Midbrain (tissue), 1 donor: ENCODE measurements at regions not wholly inside any gene's neighbourhood (a gene's known extent, or its start where the extent isn't known, plus 50 kb on each side); places are given as distances from the start of the nearest gene placed in this dataset.
"Not testable (repeated sequence)": the region's sequence is repeated elsewhere in the genome, so short reads cannot be mapped to it uniquely, and the experiment has no call there.

Source experiments
- DNase-seq: peaks from one replicate; lab custom pipeline; 2025; lab: John Stamatoyannopoulos, UW

GRCh38 chr6:10128721-10129120 is 286.2 kb downstream of the TFAP2A start:
- DNase-seq: no peak

- no peak for DNase-seq
Measured at GRCh38 chr6:10122164-10122563, 292.7 kb downstream of the TFAP2A start.

- no peak for DNase-seq
Measured at GRCh38 chr6:10112871-10113549, 301.9 kb downstream of the TFAP2A start.

DNA sequence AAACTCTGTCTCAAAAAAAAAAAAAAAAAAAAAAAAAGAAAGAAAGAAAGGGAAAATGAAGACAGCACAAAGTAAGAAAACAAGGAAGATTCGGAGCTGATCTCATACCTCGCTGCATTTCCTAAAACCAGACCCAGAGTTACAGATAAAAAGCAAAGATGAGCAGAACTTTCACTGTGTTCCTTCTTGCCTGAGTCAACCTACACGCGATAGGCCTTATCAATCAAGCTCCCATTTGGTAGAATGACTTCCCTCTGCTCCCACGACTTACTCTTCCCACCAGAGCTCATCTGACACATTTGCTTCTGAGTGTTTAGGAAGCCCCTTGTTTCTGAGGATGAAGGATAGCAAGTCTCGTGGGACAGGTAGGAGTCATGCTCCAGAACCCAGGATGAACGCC is 302.9 kb downstream of the TFAP2A start:
- DNase-seq: no peak

DNA sequence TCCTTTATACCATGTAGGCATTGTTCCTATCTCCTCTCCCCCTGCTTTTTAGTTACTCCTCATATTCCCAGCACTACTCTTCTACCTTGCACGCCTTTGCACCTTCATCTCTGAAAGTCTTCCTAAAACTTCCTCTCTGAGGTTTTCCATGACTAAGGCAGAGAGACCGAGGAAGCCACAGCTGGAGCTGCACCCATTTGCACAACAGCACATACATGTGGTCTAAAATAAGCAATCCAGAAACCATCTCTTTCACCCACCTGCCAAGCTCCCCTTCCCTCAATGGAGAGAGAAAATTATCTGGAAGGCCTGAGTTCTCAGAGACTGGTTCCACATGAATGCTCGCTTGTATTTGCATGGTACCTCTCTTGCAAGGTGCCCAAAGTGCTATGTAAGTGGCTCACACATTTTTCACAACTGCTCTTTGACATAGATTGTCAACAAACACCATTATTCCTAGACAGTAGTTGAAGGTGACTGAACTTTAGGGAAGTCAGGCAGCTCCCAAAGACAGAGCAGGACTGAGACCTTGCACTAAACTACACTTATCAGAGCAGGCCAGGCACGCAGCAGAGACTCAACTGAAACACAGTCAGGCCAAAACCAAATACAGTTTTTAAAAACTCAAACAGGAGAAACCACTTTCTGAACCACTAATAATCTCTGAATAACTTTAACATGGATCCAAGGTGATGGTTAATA is 313.2 kb downstream of the TFAP2A start:
- DNase-seq: no peak

DNA sequence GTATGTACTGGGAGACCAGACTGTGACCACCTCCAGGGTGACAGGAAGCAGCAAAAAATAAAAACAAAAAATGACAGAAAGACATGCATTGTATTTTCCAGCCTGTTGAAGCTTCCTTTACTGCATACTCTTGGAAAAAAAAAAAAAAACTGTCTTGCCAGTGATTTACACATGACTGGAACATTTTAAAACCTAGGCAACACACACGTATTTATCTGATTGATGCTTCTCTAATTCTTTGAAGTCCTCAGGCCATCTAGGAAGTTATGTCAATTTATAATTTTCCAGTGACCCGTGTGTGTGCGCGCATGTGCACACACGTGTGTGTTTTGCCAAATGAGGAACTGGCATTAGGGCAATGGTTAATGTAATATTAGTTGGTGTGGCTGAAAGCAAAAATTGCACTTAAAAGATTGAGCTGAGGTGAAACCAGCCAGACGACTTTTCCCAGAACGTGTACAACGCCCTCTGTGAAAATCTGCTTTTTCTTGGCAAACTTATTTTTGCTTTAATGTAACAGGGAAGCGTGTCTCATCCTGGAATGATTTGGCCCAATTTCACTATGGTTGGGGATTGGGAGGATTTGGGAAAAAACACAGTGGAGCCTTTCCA is 315.2 kb downstream of the TFAP2A start:
- no peak for DNase-seq

DNA sequence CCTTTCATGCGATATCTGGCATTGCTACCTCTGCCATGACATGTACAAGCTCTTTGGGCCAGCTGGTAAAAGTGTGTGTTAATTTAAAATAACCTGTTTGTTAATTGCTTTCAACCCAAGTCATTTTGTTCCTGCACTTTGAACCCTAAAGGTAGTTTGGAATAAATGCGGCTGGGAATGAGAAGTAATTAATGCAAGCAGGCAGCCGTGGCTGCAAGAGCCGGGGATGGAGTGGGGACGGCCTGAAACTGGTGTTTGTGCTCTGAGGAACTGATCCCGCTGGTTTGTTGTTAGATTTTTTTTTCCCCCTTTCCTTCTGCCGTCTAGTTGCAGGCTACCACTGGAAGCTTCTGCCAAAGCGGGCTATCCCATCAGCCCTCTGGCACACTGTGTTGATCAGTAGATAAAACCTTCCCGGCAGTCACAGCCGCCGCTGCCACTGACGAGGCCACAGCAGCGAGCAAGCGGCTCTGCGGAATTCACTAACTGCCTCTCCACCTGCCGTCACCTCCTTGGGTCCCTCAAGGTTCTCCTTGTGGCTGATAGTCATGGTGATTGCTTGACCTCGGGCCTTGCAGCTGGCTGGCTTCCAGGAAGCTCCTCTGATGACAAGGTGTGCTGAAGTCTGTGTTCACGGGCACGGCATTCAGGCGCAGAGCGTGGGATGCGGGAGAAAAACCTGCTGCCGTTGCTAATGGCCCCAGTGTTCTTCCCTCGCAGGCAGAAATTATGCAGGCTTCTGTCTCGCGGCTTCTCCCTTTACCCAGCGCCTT is 315.9 kb downstream of the TFAP2A start:
- no peak for DNase-seq

GRCh38 chr6:10093282-10093681 is 321.6 kb downstream of the TFAP2A start:
- DNase-seq: no peak

DNA sequence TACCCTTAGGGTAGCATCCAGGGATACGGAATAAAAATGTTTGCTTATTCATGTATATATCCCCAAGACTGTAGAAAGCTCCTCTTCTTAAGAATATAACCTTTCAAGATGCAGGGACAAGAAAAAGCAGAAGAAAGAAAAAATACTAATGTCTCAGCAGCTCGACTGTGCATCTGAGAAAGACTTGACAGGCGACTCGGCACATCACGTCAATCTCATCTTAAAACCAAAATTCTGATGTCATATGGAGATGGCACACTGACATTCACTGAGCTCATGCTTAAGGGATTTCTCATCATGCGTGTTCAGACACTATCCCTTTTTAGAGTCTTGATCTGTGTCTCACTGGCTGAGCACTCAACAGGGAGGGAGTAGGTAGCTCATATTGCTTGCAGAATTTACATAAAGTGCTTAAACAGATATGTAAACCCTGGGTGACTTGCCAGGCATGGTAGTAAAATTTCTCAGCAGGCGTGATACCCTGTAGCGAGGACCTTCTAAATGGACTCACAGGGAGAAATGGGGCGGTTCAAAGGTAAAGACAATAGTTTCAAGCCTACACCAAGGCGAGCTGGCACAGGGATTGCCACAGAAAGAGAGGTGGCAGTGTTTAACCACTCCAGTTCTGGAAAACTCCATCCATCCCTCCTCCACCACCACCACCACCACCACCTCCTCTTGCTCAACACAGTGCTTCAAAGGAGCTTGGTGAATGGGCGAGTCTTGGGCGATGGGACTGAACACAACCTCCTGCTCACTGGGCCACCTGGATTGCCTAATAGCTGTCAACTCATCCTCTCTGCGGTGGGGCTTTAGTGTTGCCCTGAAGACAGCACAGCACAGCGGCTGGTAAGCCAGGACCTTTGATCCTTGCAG is 330.5 kb downstream of the TFAP2A start:
- no peak for DNase-seq

GRCh38 chr6:10082385-10082784 is 332.5 kb downstream of the TFAP2A start:
- peak; percentile 10 for DNase-seq

GRCh38 chr6:10081957-10082356 is 332.9 kb downstream of the TFAP2A start:
- no peak for DNase-seq

GRCh38 chr6:10081075-10081474 is 333.8 kb downstream of the TFAP2A start:
- no peak for DNase-seq

DNA sequence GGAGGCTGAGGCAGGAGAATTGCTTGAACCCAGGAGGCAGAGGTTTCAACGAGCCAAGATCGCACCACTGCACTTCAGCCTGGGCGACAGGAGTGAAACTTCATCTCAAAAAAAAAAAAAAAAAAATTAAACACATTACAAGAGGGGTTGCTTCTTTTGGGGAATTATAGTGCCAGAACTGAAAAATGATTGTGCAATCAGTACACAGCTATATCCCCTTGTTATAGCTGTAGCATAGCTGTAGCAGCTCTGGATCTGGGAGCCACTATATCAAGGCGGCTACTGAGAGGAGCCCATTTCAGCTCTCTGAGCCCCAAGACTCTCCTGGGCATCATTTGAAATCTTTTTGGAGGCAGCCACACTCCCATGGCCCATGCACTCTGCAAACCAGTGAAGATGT is 334.3 kb downstream of the TFAP2A start:
- DNase-seq: no peak

- DNase-seq: no peak
Measured at GRCh38 chr6:10078581-10078980, 336.3 kb downstream of the TFAP2A start.

DNA sequence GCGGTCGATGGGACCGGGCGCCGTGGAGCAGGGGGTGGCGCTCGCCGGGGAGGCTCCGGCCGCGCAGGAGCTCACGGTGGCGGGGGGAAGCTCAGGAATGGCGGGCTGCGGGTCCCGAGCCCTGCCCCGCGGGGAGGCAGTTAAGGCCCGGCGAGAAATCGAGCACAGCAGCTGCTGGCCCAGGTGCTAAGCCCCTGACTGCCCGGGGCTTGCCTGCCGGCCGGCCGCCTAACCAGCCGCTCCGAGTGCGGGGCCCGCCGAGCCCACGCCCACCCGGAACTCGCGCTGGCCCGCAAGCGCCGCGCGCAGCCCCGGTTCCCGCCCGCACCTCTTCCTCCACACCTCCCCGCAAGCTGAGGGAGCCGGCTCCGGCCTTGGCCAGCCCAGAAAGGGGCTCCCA is 340.1 kb downstream of the TFAP2A start:
- DNase-seq: not testable (repeated sequence)

- no peak for DNase-seq
Measured at GRCh38 chr6:10073341-10073740, 341.5 kb downstream of the TFAP2A start.

- DNase-seq: no peak
Measured at GRCh38 chr6:10071631-10072220, 343.1 kb downstream of the TFAP2A start.

DNA sequence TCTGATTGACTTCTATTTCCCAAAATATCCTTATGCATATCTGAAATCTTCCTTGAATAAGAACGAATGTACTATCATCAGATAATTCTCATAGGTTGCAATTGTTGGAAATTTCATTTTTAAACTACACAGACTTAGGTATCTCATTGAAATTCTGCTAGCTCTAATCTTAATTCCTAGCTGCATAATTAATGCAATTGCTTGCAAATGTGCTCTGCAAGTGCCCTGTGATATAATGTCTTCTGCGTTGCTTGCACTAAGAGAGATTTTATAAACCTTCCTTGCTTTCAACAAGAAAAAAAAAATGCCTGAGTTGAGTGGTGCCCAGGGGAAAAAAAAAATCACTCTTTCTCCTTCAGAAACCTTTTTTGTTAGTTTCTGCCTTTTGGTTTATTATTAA is 354.9 kb downstream of the TFAP2A start:
- DNase-seq: no peak

- DNase-seq: no peak
Measured at GRCh38 chr6:10054672-10055071, 360.2 kb downstream of the TFAP2A start.

GRCh38 chr6:10051283-10051682 is 363.6 kb downstream of the TFAP2A start:
- DNase-seq: no peak
